H1 (cell line): ENCODE measurements at regions not wholly inside any gene's neighbourhood (a gene's known extent, or its start where the extent isn't known, plus 50 kb on each side); places are given as distances from the start of the nearest gene placed in this dataset.

Source experiments
- CTCF ChIA-PET: fragments of 300-600 bp; sonication (Branson Sonifier 250); formaldehyde crosslinking; loops from one replicate; lab custom pipeline; 2021; ENCODE audit not compliant: partially characterized antibody; lab: Charles Lee
- POLR2A ChIA-PET: fragments of 300-600 bp; sonication (Branson Sonifier 250); formaldehyde crosslinking; loops from one replicate; lab custom pipeline; 2021; ENCODE audit warnings: inconsistent platforms; ENCODE audit not compliant: partially characterized antibody; lab: Charles Lee
- DNase-seq, 2 experiments: peaks; one replicate each; pipeline versions ENCODE4 v3.0.0 to v3.0.0-alpha.2; 2010 to 2022; ENCODE audit warnings: low spot score in 2 of 2, low read depth in 1 of 2, mixed read lengths in 1 of 2
- FAIRE-seq: peaks from 2 replicates; lab custom pipeline; 2011; peaks lifted over from hg19 to GRCh38; lab: Jason Lieb, UNC
- H2AFZ ChIP-seq: 2 replicates; pipeline ENCODE4 v1.8.1; 2012; ENCODE audit warnings: low read length, inconsistent platforms
- H2AK5ac ChIP-seq: 2 replicates; pipeline ENCODE4 v1.6.1; 2013; ENCODE audit warnings: low read depth, low read length
- H2BK120ac ChIP-seq: replicated peaks from 2 replicates; pipeline ENCODE3; 2013; ENCODE audit warnings: low read depth, low read length, inconsistent platforms
- H2BK12ac ChIP-seq: 2 replicates; pipeline ENCODE4 v1.6.1; 2013; ENCODE audit warnings: low read depth, low read length
- H2BK15ac ChIP-seq: 2 replicates; pipeline ENCODE4 v1.6.1; 2013; ENCODE audit warnings: low read length
- H2BK20ac ChIP-seq: 2 replicates; pipeline ENCODE4 v1.6.1; 2013; ENCODE audit warnings: low read length
- H2BK5ac ChIP-seq: 2 replicates; pipeline ENCODE4 v1.6.1; 2013; ENCODE audit warnings: low read depth, low read length
- H3K14ac ChIP-seq: 2 replicates; pipeline ENCODE4 v1.6.1; 2013; ENCODE audit warnings: inconsistent platforms; ENCODE audit not compliant: insufficient read length
- H3K18ac ChIP-seq: 2 replicates; pipeline ENCODE4 v1.6.1; 2013; ENCODE audit warnings: low read length; ENCODE audit errors: extremely low read depth
- H3K23ac ChIP-seq: 2 replicates; pipeline ENCODE4 v1.6.1; 2013; ENCODE audit warnings: inconsistent platforms; ENCODE audit not compliant: insufficient read length
- H3K23me2 ChIP-seq: 2 replicates; pipeline ENCODE4 v1.6.1; 2013; ENCODE audit warnings: low read depth, low read length
- H3K27ac ChIP-seq: 2 replicates; pipeline ENCODE4 v1.6.1; 2011; ENCODE audit warnings: low read depth, low read length, inconsistent platforms
- H3K27me3 ChIP-seq, 4 experiments: replicated peaks in 1 of 4; 1 replicate in 1 of 4; 2 replicates in 3 of 4; pipeline versions ENCODE4 v1.6.1 to v1.8.1; 2011 to 2013; ENCODE audit warnings: low read length in 3 of 4, mild to moderate bottlenecking in 3 of 4, inconsistent platforms in 2 of 4, mixed read lengths in 2 of 4, moderate library complexity in 1 of 4; ENCODE audit not compliant: control insufficient read depth in 3 of 4, insufficient read depth in 3 of 4; ENCODE audit errors: extremely low read depth in 1 of 4
- H3K36me3 ChIP-seq, 4 experiments: 2 replicates each; pipeline versions ENCODE4 v1.6.1 to v1.8.1; 2011 to 2013; ENCODE audit warnings: mild to moderate bottlenecking in 4 of 4, low read length in 3 of 4, moderate library complexity in 2 of 4, control low read depth in 1 of 4, inconsistent platforms in 1 of 4; ENCODE audit not compliant: insufficient read depth in 4 of 4, control insufficient read depth in 2 of 4
- H3K4ac ChIP-seq: replicated peaks from 2 replicates; pipeline ENCODE3; 2013; ENCODE audit warnings: low read length, low read depth, mixed read lengths, inconsistent platforms; ENCODE audit not compliant: insufficient read length
- H3K4me1 ChIP-seq, 4 experiments: replicated peaks in 1 of 4; 1 replicate in 1 of 4; 2 replicates in 3 of 4; pipeline versions ENCODE4 v1.6.1 to v1.8.1; 2011 to 2013; ENCODE audit warnings: low read length in 3 of 4, inconsistent platforms in 2 of 4, mixed read lengths in 1 of 4; ENCODE audit not compliant: insufficient read depth in 4 of 4, control insufficient read depth in 3 of 4
- H3K4me2 ChIP-seq, 2 experiments: 2 replicates each; pipeline versions ENCODE4 v1.6.1 to v1.8.1; 2011 to 2013; ENCODE audit warnings: low read depth in 2 of 2, low read length in 2 of 2, control low read depth in 1 of 2, inconsistent platforms in 1 of 2, mild to moderate bottlenecking in 1 of 2; ENCODE audit not compliant: insufficient read depth in 1 of 2
- H3K4me3 ChIP-seq, 4 experiments: fragments of 200-600, 300-600 bp in 1 of 4; sonication (generic), shearing (Covaris generic), sonication (Bioruptor Twin) in 1 of 4; 2 replicates each; pipeline versions ENCODE4 v1.5.1 to v1.8.1; 2011 to 2016; ENCODE audit warnings: low read length in 4 of 4, low read depth in 3 of 4, control low read depth in 2 of 4, inconsistent platforms in 2 of 4, mild to moderate bottlenecking in 2 of 4, mixed read lengths in 1 of 4, moderate library complexity in 1 of 4; ENCODE audit not compliant: insufficient read depth in 2 of 4; ENCODE audit errors: extremely low read depth in 1 of 4
- H3K56ac ChIP-seq: replicated peaks from 2 replicates; pipeline ENCODE3; 2013; ENCODE audit warnings: low read depth, mild to moderate bottlenecking, mixed read lengths, low read length, inconsistent platforms; ENCODE audit not compliant: insufficient read length
- H3K79me1 ChIP-seq: 2 replicates; pipeline ENCODE4 v1.6.1; 2013; ENCODE audit warnings: low read depth, low read length, control low read depth
- H3K79me2 ChIP-seq, 2 experiments: 2 replicates each; pipeline versions ENCODE4 v1.6.1 to v1.8.1; 2012 to 2013; ENCODE audit warnings: low read length in 2 of 2, mild to moderate bottlenecking in 2 of 2, inconsistent platforms in 1 of 2; ENCODE audit not compliant: insufficient read depth in 2 of 2, control insufficient read depth in 1 of 2
- H3K9ac ChIP-seq, 4 experiments: replicated peaks in 1 of 4; 1 replicate in 1 of 4; 2 replicates in 3 of 4; pipeline versions ENCODE4 v1.6.1 to v1.8.1; 2011 to 2013; ENCODE audit warnings: low read depth in 3 of 4, low read length in 3 of 4, control low read depth in 2 of 4, mild to moderate bottlenecking in 2 of 4, moderate library complexity in 2 of 4, inconsistent platforms in 1 of 4; ENCODE audit errors: extremely low read depth in 1 of 4
- H3K9me3 ChIP-seq, 2 experiments: 2 replicates each; pipeline versions ENCODE4 v1.6.1 to v1.8.1; 2012 to 2013; ENCODE audit warnings: mild to moderate bottlenecking in 2 of 2, moderate library complexity in 2 of 2, control low read depth in 1 of 2, inconsistent platforms in 1 of 2, low read depth in 1 of 2, low read length in 1 of 2, mixed read lengths in 1 of 2; ENCODE audit not compliant: insufficient read depth in 2 of 2
- H4K20me1 ChIP-seq, 2 experiments: replicated peaks in 1 of 2; 2 replicates each; pipeline versions ENCODE3 to v1.8.1; 2011 to 2013; ENCODE audit warnings: inconsistent platforms in 2 of 2, low read length in 2 of 2, mild to moderate bottlenecking in 1 of 2; ENCODE audit not compliant: insufficient read depth in 2 of 2, control insufficient read depth in 1 of 2
- H4K5ac ChIP-seq: 2 replicates; pipeline ENCODE4 v1.6.1; 2013; ENCODE audit warnings: low read length, low read depth, mixed read lengths, inconsistent platforms; ENCODE audit not compliant: insufficient read length
- H4K8ac ChIP-seq: 2 replicates; pipeline ENCODE4 v1.8.0; 2013; ENCODE audit warnings: mild to moderate bottlenecking, moderate library complexity, low read length, inconsistent platforms; ENCODE audit not compliant: insufficient read depth; ENCODE audit errors: extremely low read depth
- H4K91ac ChIP-seq: replicated peaks from 2 replicates; pipeline ENCODE3; 2013; ENCODE audit warnings: low read length, mixed read lengths, inconsistent platforms; ENCODE audit not compliant: insufficient read length
- WGBS, 2 experiments: shearing (Covaris generic) in 1 of 2; methylation state at CpG; one replicate each; pipeline versions ENCODE4 v1.1.6 to v1.1.7; 2013 to 2015; ENCODE audit warnings: low lambda C conversion rate in 2 of 2, mixed read lengths in 2 of 2, inconsistent platforms in 1 of 2, low coverage in 1 of 2, missing lambda C conversion rate in 1 of 2; ENCODE audit not compliant: insufficient replicate concordance in 2 of 2, insufficient coverage in 1 of 2, insufficient read length in 1 of 2; ENCODE audit errors: extremely low coverage in 1 of 2, missing lambda C conversion rate in 1 of 2; 5-methylcytosine and 5-hydroxymethylcytosine counted together

- H2AFZ ChIP-seq: no peak overlapping the region
- no peak overlapping the region for H3K18ac ChIP-seq
- no peak overlapping the region for H3K27ac ChIP-seq
- CTCF ChIA-PET: interaction anchor here (1.4 to 1.8 kb wide), 2 partner anchors 9 to 10 kb away, joined by 6 to 7 read pairs; no protein-coding TSS in a partner anchor
- H3K79me1 ChIP-seq: no peaks in the 10 kb centered on the region
- H2BK15ac ChIP-seq: no peak overlapping the region
- no peak overlapping the region for H4K91ac ChIP-seq
- POLR2A ChIA-PET: interaction anchor here (0.6 kb wide), 1 partner anchor 70 kb away, joined by 4 read pairs; no protein-coding TSS in a partner anchor
- H3K36me3 ChIP-seq: no peaks in the 10 kb centered on the region
- no peaks in the 10 kb centered on the region for H3K23me2 ChIP-seq
- no peak overlapping the region for H2AK5ac ChIP-seq
- H4K5ac ChIP-seq: no peak overlapping the region
- no peak overlapping the region for H2BK12ac ChIP-seq
- H3K27me3 ChIP-seq: no peaks in the 10 kb centered on the region; a peak in 2 of 7 replicates
- H3K56ac ChIP-seq: no peak overlapping the region
- H3K4ac ChIP-seq: no peak overlapping the region
- no peaks in the 10 kb centered on the region for H3K9me3 ChIP-seq
- peaks cover 0 to 9% (median 0%) of the 10 kb centered on the region in 4 experiments; a peak in 1 of 7 replicates for H3K4me1 ChIP-seq
- no peak overlapping the region for H2BK120ac ChIP-seq
- FAIRE-seq (no peak), DNase-seq (no peak)
- H3K23ac ChIP-seq: no peak overlapping the region
- 91% methylated on average over 6 of the region's 7 CpGs; no CpG with 5 or more reads in 1 of the 2 experiments for WGBS, 2 experiments
- no peak overlapping the region for H3K4me2 ChIP-seq
- H4K8ac ChIP-seq: no peak overlapping the region
- H2BK20ac ChIP-seq: no peak overlapping the region
- no peak overlapping the region for H2BK5ac ChIP-seq
- no peak overlapping the region for H3K14ac ChIP-seq
- H3K79me2 ChIP-seq: no peaks in the 10 kb centered on the region
- H4K20me1 ChIP-seq: no peaks in the 10 kb centered on the region
- H3K4me3 ChIP-seq: no peak overlapping the region
- H3K9ac ChIP-seq: no peak overlapping the region
Observed at GRCh38 chr20:56875803-56876202, 246.7 kb downstream of the TFAP2C start.
